ENCODE measurements at regions not wholly inside any gene's neighbourhood (a gene's known extent, or its start where the extent isn't known, plus 50 kb on each side); places are given as distances from the start of the nearest gene placed in this dataset.

DNA sequence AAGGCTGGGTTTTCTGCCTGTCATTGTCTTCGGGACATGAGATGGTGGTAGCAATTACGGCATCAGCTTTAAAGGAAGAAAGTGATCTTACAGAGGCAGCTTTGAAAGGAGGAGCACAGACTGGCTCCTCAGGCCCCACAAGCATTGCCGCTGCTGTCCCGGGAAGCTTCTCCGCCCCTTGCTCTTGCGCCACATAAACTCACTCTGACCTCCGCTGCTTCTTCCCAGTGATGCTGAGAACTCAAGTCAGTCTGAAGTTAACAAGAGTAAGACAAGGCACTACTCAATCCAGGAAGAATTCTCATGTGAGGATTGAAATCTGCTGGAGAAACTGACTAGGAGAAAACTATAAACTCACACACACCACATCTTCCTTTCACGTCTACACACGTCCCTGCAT is 112.4 kb upstream of the RIOK3 start:
- TF ChIP-seq, protein P1, sequence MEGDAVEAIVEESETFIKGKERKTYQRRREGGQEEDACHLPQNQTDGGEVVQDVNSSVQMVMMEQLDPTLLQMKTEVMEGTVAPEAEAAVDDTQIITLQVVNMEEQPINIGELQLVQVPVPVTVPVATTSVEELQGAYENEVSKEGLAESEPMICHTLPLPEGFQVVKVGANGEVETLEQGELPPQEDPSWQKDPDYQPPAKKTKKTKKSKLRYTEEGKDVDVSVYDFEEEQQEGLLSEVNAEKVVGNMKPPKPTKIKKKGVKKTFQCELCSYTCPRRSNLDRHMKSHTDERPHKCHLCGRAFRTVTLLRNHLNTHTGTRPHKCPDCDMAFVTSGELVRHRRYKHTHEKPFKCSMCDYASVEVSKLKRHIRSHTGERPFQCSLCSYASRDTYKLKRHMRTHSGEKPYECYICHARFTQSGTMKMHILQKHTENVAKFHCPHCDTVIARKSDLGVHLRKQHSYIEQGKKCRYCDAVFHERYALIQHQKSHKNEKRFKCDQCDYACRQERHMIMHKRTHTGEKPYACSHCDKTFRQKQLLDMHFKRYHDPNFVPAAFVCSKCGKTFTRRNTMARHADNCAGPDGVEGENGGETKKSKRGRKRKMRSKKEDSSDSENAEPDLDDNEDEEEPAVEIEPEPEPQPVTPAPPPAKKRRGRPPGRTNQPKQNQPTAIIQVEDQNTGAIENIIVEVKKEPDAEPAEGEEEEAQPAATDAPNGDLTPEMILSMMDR (IDR thresholded peaks at IDR 0.05), result no peak
- no peak for TF ChIP-seq POLR2A (IDR thresholded peaks at IDR 0.05)
